ENCODE measurements at regions not wholly inside any gene's neighbourhood (a gene's known extent, or its start where the extent isn't known, plus 50 kb on each side); places are given as distances from the start of the nearest gene placed in this dataset.
"Not testable (repeated sequence)": the region's sequence is repeated elsewhere in the genome, so short reads cannot be mapped to it uniquely, and the experiment has no call there.

DNA sequence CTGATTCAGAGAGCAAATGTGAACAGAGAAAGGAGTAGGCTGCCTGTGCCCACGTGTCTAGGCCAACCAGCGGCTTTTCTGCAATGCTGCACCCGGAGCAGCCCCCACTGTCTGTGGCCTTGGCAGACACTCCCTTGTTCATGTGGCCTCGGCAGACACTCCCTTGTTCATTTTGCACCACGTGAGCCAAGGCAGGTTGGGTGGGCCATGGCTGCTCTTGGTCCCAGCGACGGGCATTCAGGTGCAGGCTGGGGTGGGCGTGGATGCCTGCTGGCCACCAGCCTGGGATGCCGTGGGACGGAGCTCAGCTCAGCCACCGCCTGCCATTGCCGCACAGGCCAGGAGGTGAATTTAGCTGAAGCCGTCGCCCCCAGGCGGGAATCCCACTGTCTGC, 159.8 kb downstream of the LAT start:
- in situ Hi-C loops (cut with HindIII; ENCODE audit: extremely low pct_ligation_motif_present, low pct_unique_long_range_greater_than_20kb); H2AFZ ChIP-seq (ENCODE audit: low read length); H3K27ac ChIP-seq (ENCODE audit: extremely low read length, insufficient read depth, low read length); H3K4me2 ChIP-seq (ENCODE audit: low read depth, low read length); FAIRE-seq; POLR2A ChIA-PET; intact Hi-C loops (cut with micrococcal nuclease; ENCODE audit: unreplicated experiment); H3K9me3 ChIP-seq (ENCODE audit: low read length); DNase-seq (ENCODE audit: low spot score); H3K27me3 ChIP-seq (ENCODE audit: control insufficient read depth in 1 of 2, insufficient read depth in 2 of 2, low read length in 2 of 2); H3K9ac ChIP-seq (ENCODE audit: insufficient read depth, low read depth, low read length); CTCF ChIA-PET (ENCODE audit: low intra/inter-chr PET ratio, low total read pairs); H3K4me3 ChIP-seq (replicated peaks in 1 of 3; ENCODE audit: insufficient read depth in 1 of 3, low read depth in 2 of 3, low read length in 3 of 3); H3K79me2 ChIP-seq (ENCODE audit: insufficient read depth, low read length); ATAC-seq; H4K20me1 ChIP-seq (ENCODE audit: insufficient read depth, low read length); BruUV-seq (replicated peaks); H3K36me3 ChIP-seq (replicated peaks in 1 of 2; ENCODE audit: control insufficient read depth in 1 of 2, insufficient read depth in 2 of 2, low read length in 2 of 2): not testable (repeated sequence)
- TF ChIP-seq, protein P1, sequence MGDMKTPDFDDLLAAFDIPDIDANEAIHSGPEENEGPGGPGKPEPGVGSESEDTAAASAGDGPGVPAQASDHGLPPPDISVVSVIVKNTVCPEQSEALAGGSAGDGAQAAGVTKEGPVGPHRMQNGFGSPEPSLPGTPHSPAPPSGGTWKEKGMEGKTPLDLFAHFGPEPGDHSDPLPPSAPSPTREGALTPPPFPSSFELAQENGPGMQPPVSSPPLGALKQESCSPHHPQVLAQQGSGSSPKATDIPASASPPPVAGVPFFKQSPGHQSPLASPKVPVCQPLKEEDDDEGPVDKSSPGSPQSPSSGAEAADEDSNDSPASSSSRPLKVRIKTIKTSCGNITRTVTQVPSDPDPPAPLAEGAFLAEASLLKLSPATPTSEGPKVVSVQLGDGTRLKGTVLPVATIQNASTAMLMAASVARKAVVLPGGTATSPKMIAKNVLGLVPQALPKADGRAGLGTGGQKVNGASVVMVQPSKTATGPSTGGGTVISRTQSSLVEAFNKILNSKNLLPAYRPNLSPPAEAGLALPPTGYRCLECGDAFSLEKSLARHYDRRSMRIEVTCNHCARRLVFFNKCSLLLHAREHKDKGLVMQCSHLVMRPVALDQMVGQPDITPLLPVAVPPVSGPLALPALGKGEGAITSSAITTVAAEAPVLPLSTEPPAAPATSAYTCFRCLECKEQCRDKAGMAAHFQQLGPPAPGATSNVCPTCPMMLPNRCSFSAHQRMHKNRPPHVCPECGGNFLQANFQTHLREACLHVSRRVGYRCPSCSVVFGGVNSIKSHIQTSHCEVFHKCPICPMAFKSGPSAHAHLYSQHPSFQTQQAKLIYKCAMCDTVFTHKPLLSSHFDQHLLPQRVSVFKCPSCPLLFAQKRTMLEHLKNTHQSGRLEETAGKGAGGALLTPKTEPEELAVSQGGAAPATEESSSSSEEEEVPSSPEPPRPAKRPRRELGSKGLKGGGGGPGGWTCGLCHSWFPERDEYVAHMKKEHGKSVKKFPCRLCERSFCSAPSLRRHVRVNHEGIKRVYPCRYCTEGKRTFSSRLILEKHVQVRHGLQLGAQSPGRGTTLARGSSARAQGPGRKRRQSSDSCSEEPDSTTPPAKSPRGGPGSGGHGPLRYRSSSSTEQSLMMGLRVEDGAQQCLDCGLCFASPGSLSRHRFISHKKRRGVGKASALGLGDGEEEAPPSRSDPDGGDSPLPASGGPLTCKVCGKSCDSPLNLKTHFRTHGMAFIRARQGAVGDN (CRISPR knock-in tag; IDR thresholded peaks at IDR 0.05), result peak; percentile 21; the same call in 1 of the 2 replicates
- 65% methylated on average over 15 of the region's 15 CpGs for WGBS (ENCODE audit: low lambda C conversion rate)
- H3K4me1 ChIP-seq (ENCODE audit: insufficient read depth, low read length), result peaks cover 22% of the 10 kb centered on the region

- peak; percentile 46 for ATAC-seq
Measured at GRCh38 chr16:29143739-29144668, 159.2 kb downstream of the LAT start.

More at GRCh38 chr16:29143739-29144668, 159.2 kb downstream of the LAT start:
- H3K27me3 ChIP-seq (ENCODE audit: control insufficient read depth in 1 of 2, insufficient read depth in 2 of 2, low read length in 2 of 2); POLR2A ChIA-PET; intact Hi-C loops (cut with micrococcal nuclease; ENCODE audit: unreplicated experiment); CTCF ChIA-PET (ENCODE audit: low intra/inter-chr PET ratio, low total read pairs); H3K9ac ChIP-seq (ENCODE audit: insufficient read depth, low read depth, low read length); H2AFZ ChIP-seq (ENCODE audit: low read length); H4K20me1 ChIP-seq (ENCODE audit: insufficient read depth, low read length); DNase-seq (ENCODE audit: low spot score); H3K36me3 ChIP-seq (replicated peaks in 1 of 2; ENCODE audit: control insufficient read depth in 1 of 2, insufficient read depth in 2 of 2, low read length in 2 of 2); in situ Hi-C loops (cut with HindIII; ENCODE audit: extremely low pct_ligation_motif_present, low pct_unique_long_range_greater_than_20kb); H3K27ac ChIP-seq (ENCODE audit: extremely low read length, insufficient read depth, low read length); BruUV-seq (replicated peaks); H3K79me2 ChIP-seq (ENCODE audit: insufficient read depth, low read length); H3K4me3 ChIP-seq (replicated peaks in 1 of 3; ENCODE audit: insufficient read depth in 1 of 3, low read depth in 2 of 3, low read length in 3 of 3); H3K4me2 ChIP-seq (ENCODE audit: low read depth, low read length); FAIRE-seq; H3K9me3 ChIP-seq (ENCODE audit: low read length): not testable (repeated sequence)
- peaks cover 16% of the 10 kb centered on the region for H3K4me1 ChIP-seq (ENCODE audit: insufficient read depth, low read length)
- TF ChIP-seq ZBTB33 (CRISPR knock-in tag; IDR thresholded peaks at IDR 0.05), result peak; percentile 77; the same call in 1 of the 2 replicates
- 53% methylated on average over 12 of the region's 23 CpGs for WGBS (ENCODE audit: low lambda C conversion rate)

All from HepG2 (cell line).